ENCODE measurements at regions not wholly inside any gene's neighbourhood (a gene's known extent, or its start where the extent isn't known, plus 50 kb on each side); places are given as distances from the start of the nearest gene placed in this dataset.

- TF ChIP-seq DEAF1 (CRISPR knock-in tag; IDR thresholded peaks at IDR 0.05): no peak
- no peak for TF ChIP-seq NCOA6 (IDR thresholded peaks at IDR 0.05)
- TF ChIP-seq NCOA1 (IDR thresholded peaks at IDR 0.05; ENCODE audit: low read depth): no peak
- no peak for TF ChIP-seq HNRNPH1 (optimal IDR thresholded peaks at IDR 0.05; ENCODE audit: low read depth, low read length)
- no peak for TF ChIP-seq ZNF354B (CRISPR knock-in tag; IDR thresholded peaks at IDR 0.05)
- TF ChIP-seq ZBTB49 (CRISPR knock-in tag; IDR thresholded peaks at IDR 0.05; ENCODE audit: borderline replicate concordance): no peak
- TF ChIP-seq PRPF4 (IDR thresholded peaks at IDR 0.05; ENCODE audit: insufficient read depth, low read depth, low read length, poor library complexity, severe bottlenecking): no peak
- TF ChIP-seq ZBTB8A (IDR thresholded peaks at IDR 0.05; ENCODE audit: partially characterized antibody): no peak
- TF ChIP-seq ZNF12 (CRISPR knock-in tag; IDR thresholded peaks at IDR 0.05): no peak
- TF ChIP-seq KLF10 (CRISPR knock-in tag; IDR thresholded peaks at IDR 0.05): no peak
- TF ChIP-seq SMAD1 (IDR thresholded peaks at IDR 0.05; ENCODE audit: low read depth, low read length, partially characterized antibody): no peak
- TF ChIP-seq RNF219 (CRISPR knock-in tag; IDR thresholded peaks at IDR 0.05): no peak
- TF ChIP-seq ZNF263 (CRISPR knock-in tag; IDR thresholded peaks at IDR 0.05; ENCODE audit: borderline replicate concordance): 0 out of 2 replicates have a peak, but pooled peaks have one; percentile 20
- TF ChIP-seq KDM1A (IDR thresholded peaks at IDR 0.05): 0 out of 4 replicates have a peak, but pooled peaks of 1 of the 2 experiments have one; percentile 17
- TF ChIP-seq IRF9 (tag; IDR thresholded peaks at IDR 0.05): no peak
- no peak for TF ChIP-seq RCOR1 (IDR thresholded peaks at IDR 0.05; ENCODE audit: borderline replicate concordance in 1 of 2, low read depth in 2 of 2, low read length in 2 of 2)
- TF ChIP-seq ZC3H8 (IDR thresholded peaks at IDR 0.05): no peak
- peak; percentile 86 for TF ChIP-seq TCF3 (CRISPR knock-in tag; IDR thresholded peaks at IDR 0.05)
- peak; percentile 73 for TF ChIP-seq CBFA2T2 (conservative IDR thresholded peaks at IDR 0.05)
- no peak for TF ChIP-seq CBX2 (IDR thresholded peaks at IDR 0.05; ENCODE audit: insufficient read depth, low read length, poor library complexity, severe bottlenecking)
- TF ChIP-seq ATF7 (IDR thresholded peaks at IDR 0.05): no peak
These were observed 198.8 kb upstream of the TCF4 start (continued) for GRCh38 chr18:55786651-55787272.
